ENCODE measurements at regions not wholly inside any gene's neighbourhood (a gene's known extent, or its start where the extent isn't known, plus 50 kb on each side); places are given as distances from the start of the nearest gene placed in this dataset.

DNA sequence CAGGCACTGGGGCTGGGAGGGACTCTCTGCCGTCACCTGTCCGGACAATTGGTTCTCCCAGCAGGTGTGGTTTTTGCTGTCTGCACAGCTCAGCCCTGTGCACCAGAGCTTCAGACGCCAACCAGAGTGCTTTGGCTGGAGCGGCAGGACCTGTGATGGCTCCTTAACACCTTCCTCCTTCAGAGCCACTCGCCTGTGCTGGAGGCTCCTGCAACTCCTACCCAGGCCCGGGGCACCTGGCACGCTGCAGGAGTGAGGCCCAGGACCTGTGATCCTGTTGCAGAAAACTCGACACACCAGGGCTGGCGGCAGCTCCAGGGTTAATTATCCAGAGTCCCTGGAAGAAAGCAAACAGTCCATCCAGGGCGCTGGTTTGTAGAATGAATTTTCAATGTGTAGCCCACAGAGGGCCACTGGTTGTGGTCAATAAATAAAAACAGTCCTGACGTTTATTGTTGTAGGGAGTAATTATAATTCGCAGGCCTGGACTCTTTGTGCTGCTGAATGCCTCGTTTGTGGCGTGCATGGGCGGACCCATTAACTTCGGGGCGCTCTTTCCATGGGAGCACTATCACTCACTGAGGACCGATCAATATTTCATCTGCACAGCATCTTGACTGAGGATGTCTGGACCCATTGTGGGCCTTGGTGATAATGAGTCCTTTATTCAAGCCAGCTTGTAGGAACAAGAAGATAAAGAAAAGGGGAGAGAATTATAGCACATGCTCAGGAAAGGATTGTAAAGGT is 339.7 kb upstream of the IRX4 start:
- no peak for DNase-seq

DNA sequence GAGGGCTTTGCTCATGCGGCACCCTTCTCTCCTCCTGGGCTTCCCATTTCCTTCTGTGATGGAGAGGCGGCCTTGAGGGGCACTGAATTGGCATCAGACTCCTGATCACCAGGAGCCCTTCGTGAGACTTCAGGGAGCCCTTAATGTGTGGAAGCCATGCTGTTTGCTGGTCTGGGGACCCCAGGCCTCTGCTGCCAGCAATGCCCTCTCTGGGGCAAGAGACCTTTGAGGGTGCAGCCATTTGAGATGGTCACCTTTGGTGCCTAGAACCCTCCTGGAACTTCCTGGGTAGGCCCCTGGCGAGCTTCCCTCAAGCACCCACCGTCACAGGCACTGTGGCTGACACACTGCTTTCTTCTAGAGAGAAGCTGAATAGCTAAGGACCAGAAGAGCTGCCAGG is 338.7 kb upstream of the IRX4 start:
- DNase-seq: no peak

- no peak for DNase-seq
Observed at GRCh38 chr5:2220741-2221140, 338.0 kb upstream of the IRX4 start.

DNA sequence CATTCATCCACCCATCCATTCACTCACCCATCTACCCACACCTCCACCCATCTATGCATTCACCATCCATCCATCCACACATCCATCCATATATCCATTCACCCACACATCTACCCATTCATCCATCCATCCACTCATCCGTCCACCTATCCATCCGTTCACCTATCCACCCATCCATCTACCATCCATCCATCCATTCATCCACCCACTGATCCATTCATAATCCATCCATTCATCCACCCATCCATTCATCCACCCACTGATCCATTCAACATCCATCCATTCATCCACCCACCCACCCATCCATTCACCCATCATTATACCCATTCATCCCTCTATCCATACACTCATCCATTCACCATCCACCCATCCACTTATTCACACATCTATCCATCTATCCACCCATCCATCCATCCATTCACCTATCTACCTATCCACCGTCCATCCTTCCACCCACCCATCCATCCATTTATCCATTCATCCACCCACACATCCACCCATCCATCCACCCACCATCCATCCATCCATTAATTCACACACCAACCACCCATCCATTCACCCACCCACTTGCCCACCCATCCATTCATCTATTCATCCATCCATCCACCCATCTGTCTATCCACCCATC is 336.5 kb upstream of the IRX4 start:
- DNase-seq: no peak

GRCh38 chr5:2217219-2217618 is 334.5 kb upstream of the IRX4 start:
- DNase-seq: no peak

DNA sequence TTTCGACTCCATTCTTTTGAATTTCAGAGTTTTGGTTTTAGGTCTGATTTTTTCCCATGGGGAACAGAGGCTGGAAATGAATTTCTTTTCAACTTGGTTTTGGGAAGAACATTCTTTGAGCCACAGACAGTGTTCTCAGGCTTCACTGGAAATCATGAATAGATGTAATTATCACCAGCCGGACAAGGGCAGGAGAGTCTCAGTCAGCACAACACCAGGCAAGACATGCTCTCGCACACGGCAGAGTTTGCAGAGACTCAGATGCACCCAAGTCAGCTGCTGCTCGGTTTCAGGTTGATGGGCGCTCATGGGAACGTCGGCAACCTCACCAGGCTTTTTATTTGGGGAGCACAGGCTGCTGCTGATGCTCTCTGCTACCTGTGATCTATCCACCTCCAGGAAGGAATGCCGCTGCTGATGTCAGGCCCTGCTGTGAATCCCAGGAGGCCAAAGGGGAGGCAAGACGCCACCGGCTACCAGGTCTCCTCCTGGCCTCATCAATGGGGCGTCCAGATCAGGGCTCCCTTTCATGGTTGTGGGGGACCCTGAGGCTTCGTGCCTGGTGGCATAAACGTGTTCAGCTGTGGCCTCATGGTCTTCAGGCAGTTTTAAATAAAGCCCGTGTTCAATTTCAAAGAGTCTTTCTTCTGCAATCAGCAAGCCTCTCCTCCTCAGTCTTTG is 332.3 kb upstream of the IRX4 start:
- no peak for DNase-seq

DNA sequence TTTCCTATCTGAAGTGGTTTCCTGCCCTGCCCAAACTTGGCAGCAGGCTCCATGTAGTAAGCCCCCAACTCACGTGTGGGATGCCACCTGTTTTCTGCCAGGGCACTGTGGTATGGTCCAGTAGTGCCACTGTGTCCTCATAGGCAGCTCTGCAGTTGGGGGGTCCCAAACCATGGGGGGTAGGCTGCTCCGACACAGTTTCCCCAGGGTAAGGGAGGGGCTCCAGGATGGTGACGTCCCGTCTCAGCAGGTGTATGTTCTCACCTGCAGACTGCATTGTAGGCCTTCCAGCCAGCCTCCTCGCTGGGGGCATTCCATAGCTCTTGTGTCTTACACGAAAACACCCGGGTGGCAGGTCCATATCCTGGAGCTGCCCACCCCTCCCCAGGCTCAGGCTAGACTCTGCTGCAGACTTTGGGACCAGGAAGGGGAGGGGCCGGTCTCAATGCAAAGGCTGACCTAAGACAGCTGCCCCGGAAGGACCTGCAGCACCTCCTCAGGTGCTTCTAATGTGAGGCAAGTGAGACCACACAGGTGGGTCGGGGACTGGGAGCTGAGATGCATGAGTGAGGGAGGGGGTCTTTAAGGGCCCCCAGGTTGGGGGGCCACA is 330.5 kb upstream of the IRX4 start:
- DNase-seq: no peak

GRCh38 chr5:2212481-2212880 is 329.8 kb upstream of the IRX4 start:
- no peak for DNase-seq

- DNase-seq: no peak
Observed at GRCh38 chr5:2208239-2208544, 325.5 kb upstream of the IRX4 start.

- no peak for DNase-seq
Observed at GRCh38 chr5:2207416-2208238, 324.9 kb upstream of the IRX4 start.

- no peak for DNase-seq
Observed at GRCh38 chr5:2207109-2207399, 324.3 kb upstream of the IRX4 start.

DNA sequence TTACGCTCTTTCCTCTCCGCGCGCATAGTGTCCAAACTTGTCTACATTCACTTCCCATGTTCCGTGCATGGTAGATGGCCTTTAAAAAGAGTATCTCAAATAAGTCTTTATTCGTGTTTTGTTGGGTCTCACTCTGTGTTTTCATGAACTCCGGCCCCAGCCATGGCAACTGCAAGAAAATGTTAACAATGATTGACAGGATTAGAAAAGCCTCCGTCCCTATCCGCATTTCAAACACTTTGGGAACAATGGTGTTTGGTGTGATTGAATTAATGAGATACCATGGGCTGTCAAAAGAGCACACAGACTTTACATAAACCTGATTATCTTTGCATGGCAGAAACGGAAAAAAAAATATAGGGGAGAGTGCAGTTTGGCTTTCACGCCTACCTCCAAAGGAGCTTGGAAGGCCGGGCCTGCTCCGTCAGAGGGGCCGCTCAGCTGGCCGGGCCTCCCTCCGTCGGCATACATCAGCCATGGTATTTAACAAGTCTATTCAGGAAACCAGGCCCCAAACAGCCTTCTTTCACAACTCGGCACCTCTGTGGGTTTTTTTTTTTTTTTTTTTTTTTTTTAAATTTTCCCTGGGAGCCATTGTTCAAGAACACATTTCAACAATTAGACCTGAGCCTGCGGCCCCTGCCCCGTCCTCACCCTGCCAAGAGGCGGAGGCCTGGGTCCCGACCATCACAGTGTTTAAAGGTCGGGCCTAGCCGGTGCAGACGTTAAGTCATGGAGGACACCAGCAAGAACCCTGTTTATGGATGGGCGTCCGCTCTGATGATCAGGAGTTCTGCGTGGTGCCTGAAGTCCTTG is 323.8 kb upstream of the IRX4 start:
- DNase-seq: no peak

DNA sequence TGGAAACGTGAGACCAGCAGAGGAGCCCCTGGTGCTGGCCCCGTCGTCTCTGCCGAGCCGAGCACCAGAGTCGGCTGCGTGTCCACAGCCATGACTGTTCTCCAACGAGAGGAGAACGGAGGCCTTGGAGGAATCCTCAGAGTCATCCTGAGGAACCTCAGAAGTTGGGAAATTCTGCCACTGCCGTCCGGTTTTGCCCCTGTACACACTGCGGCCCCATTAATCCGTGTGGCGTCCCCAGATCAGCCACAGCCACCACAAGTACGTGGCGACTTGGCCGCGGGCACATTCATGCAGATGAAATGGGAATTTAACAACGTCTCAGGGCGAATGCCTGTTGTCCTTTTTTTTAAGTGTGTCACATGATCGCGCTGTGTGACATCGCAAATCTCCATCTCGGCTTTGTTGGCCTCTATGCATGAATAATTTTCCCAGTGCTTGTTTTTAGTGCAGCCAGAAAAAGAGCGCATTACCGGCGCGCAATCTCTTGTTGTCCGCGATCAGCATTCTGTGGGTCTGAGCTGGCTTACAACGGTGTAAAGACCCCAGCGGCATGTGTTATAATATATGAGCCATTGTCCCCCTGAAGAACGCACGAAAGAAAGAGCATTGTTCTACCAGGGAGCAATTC is 323.0 kb upstream of the IRX4 start:
- DNase-seq: no peak

GRCh38 chr5:2205185-2205585 is 322.5 kb upstream of the IRX4 start:
- DNase-seq: no peak

- DNase-seq: no peak
Observed at GRCh38 chr5:2204366-2205184, 321.9 kb upstream of the IRX4 start.

DNA sequence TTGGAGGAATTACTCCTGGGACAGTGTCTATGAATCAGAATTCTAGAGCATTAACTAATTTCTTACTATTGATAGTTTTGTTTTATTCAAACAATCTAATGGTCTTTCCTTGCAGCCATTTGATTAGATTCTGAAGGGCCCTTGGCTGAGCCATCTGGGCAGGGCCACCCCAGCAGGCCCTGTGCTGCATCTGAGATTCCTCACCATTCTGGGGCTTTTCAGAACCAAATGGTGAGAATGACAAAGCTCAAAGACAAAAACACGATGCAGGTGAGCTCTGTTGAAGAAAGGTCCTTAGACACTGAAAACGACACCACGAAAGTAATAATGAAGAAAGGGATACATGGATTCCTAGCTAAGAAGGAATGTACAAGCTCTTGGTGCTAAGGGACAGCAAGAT is 321.0 kb upstream of the IRX4 start:
- no peak for DNase-seq

- no peak for DNase-seq
Observed at GRCh38 chr5:2201832-2202231, 319.1 kb upstream of the IRX4 start.

GRCh38 chr5:2201421-2201820 is 318.7 kb upstream of the IRX4 start:
- DNase-seq: no peak

DNA sequence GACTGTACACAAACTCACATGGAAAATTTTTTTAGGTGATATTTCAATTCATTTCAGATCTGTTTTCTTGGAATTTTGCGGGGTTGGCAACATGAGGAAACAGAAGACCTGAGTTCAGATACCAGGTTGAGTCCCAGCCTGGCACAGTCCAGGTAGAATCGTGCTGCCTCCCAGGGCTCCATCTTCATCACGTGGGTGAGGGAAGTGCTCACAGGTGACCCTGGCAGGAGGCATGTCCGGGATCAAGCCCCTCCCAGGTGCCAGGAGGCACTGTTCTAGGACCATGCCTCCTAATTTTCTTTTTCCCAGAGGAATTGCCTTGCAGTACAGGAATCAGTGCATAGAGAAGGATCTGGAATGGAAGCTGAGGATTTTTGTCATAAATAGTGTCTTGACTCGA is 318.3 kb upstream of the IRX4 start:
- DNase-seq: no peak

GRCh38 chr5:2200261-2200950 is 317.7 kb upstream of the IRX4 start:
- no peak for DNase-seq

GRCh38 chr5:2199697-2200096 is 317.0 kb upstream of the IRX4 start:
- DNase-seq: no peak

Measured in CD4-positive, alpha-beta T cell treated with Interleukin-17A for 1 hour (primary cell).